HTR-8/SVneo (cell line): ENCODE measurements at regions not wholly inside any gene's neighbourhood (a gene's known extent, or its start where the extent isn't known, plus 50 kb on each side); places are given as distances from the start of the nearest gene placed in this dataset.

ENCODE experiments used
- DNase-seq: peaks from one replicate; pipeline ENCODE4 v3.0.0; 2011; ENCODE audit warnings: low spot score, mixed read lengths; ENCODE audit not compliant: insufficient read length
- FAIRE-seq: peaks from 2 replicates; lab custom pipeline; 2011; peaks lifted over from hg19 to GRCh38; lab: Jason Lieb, UNC

DNA sequence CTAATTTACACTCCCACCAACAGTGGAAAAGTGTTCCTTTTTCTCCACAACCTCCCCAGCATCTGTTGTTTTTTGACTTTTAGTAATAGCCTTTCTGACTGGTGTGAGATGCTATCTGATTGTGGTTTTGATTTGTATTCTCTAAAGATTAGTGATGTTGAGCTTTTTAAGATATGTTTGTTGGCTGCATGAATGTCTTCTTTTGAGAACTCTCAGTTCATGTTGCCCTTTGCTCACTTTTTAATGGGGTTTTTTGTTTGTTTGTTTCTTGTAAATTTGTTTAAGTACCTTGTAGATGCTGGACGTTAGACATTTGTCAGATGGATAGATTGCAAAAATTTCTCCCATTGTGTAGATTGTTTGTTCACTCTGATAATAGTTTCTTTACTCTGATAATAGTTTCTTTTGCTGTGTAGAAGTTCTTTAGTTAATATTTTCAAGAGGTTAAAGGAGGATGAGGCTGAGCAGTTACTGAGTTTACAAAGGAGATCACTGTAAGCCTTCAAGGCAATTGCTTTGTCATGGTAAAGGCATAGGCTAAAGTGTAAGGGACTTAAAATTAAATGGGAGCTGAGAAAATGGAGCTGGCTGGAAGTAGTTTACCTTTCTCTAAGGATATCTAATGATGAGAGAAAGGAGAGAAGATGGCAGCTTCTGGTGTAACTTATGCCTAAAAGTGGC lies 323.4 kb downstream of the PCDH7 start:
- no peak for DNase-seq
- FAIRE-seq, result no peak

DNA sequence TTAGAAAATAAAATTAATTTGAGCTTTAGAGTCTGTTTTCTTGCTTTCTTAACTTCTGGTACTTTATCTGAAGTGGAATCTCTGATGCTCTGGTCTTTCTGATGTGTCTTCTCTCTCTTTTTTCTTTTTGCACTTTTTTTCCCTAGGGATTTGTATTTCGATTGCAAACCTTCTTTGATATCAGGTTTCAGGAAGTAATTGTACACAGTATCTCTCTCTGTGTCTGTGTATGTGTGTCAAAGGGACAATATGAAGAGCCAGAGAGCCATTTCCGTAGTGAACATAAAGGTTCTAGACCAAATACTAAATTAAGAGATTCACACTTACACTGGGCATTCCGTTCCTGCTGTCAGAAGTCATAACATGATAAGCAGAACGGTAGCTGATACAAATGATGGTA lies 325.0 kb downstream of the PCDH7 start:
- FAIRE-seq, result no peak

DNA sequence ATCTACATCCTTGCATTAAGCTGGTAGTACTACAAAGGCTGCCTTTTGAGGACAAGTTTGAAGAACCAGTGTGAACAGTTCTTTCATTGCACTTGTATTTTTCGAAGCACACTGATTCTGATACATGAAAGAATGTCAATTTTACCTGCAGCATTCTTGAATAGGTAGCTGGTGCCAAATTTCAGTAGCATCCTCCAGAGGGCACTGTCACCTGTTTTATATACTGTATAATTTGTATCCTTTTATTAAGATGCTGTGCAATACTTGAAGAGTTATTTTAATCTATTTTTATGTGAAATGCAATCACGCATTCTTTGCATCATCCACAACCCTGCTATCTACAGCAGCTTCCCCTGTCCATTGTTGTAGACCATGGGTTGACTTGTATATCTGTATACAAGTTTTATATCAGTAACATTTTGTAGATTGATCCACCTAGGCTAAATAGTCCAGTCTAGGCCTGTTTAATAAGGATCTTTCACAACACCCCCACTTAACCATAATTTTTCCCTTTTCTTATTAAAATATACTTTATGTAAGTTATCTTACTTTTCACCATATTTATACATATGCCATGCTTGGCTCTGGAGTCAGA lies 325.7 kb downstream of the PCDH7 start:
- FAIRE-seq (no peak), DNase-seq (no peak)

More for the DNA sequence above, 325.0 kb downstream of the PCDH7 start:
- DNase-seq, result no peak

DNA sequence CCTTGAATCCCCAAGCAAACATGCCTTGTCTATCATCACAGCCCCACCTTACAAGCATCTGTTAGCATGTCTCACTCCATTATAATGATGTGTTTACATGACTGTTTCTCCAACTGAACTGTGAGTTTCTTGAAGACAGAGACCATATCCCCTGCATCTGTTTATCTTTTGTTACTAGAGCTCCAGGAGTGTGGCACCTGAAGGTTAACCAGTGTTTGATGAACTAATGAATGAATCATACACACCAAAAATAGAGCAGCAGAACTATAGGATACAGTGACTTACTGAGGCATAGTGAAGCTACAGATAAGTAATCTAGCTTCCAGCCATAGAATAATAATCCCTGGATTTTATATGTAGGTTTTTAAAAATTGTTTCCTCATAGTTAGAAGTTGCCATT lies 331.0 kb downstream of the PCDH7 start:
- FAIRE-seq (no peak), DNase-seq (no peak)

DNA sequence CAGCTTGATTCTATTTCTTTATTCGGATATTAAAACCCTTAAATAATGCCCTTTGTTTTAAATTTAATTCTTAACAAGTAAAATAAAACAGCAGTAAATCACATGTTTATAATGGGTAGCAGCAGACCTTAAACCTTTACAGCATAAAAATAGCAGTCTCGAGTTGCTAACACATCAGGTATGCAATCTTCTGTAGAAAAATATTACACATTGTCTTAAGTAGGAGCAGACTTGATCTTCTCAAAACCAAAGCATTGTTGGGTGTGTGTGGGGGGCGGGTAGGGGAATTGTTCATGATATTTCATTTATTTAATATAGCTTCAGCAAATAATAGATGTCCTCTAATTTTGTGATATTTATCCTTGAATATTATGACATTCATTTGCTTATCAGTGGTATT lies 331.4 kb downstream of the PCDH7 start:
- DNase-seq (no peak), FAIRE-seq (no peak)

DNA sequence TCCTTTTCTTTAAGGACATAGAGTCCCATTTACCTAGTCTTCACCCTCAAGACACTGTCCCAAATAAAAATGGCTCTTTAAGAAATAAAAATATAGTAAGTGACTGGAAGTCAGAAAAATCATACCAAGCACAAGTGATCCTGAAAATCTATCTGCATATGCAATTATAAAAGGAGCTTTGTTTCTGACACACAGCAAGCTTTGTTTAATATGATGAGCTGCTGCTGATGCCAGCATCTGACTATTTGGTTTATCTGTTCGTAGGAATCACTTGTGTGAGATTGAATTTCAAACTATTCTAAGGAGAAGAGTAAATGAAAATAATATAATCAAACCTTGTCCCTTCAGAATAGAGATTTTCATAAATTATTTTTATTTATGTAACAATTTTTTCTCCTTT lies 332.4 kb downstream of the PCDH7 start:
- FAIRE-seq (no peak), DNase-seq (no peak)

DNA sequence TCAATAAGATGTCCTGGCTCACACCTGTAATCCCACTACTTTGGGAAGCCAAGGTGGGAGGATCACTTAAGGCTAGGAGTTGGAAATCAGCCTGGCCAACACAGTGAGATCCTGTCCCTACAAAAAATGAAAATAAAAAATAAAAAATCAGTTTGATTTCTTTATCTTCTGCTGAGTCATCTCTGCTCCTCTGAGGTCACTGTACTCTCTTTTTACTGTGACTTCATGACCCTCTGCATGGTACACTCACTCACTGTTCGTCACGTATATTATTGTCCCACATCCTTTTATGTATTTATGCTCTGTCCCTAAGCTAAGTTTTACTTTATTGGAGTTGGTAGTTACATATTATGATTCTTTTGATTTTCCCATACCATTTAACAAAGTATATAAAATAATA lies 333.3 kb downstream of the PCDH7 start:
- no peak for DNase-seq
- no peak for FAIRE-seq

DNA sequence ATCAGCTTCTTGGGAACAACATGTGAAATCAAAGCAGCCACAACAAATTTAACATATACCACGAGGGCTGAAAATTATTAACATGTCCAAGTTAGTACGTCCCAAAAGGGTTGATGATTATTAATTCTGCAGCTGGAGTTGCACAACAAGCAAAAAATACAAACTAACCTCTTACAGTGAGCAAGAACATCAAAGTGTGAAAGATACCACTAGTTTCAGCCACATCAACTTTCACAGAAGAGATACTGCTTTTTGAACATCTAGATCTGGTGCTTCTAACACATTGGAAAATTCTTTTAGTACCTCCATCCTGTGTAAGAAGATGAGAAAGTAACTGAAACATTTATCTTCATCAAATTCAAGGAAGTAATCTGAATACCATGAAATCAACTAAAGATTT lies 334.1 kb downstream of the PCDH7 start:
- no peak for DNase-seq
- FAIRE-seq, result no peak

DNA sequence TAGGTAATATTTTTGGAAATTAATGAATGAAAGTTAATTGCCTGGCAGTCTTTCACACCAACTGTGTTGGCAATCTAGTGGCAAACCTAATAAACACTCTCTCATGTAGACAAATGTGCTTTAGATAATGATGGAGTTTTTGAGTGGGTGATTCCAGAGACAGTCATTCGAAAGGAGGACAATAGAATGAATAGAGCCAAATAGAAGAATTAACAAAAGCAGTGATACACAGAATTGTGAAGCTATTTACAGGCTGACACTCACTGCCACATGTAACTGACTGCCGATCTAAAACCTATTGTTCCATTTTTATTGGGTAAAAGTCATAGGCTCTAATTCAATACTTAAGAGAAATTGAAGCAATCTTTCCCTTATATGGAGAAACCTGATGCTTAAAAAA lies 338.5 kb downstream of the PCDH7 start:
- DNase-seq (no peak), FAIRE-seq (no peak)

DNA sequence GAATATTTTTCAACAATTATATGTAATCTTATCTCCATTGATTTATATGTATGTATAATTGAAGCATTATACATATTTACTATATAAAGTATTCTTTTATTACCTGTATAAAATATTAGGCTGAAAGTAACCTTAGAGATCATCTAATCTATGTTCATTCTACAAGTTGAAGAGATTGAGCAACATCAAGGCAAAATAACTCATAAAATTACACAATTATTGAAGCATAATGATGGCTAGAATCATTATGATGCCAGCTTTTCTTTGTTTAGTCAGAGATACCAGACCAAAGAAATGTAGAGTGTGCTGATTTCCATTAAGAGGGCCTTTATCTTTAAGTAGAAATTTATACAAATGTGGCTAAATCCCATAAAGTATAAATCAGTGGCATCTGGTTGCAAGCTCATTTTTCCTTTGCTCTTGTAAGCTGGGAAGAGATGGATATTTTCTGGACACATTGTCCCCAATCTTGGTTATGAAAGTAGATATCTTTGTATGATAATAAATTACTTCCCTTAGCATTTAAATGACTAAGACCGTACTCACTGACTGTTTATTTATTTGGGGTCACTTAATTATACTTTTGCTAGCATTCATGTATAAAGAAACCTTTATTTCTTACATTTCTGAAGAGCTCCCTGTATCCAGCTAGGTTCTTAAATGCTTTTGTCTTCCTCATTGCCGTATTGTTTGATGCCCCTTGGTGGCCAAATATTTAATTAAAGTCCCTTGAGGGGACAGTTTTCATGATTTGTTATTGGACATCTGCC lies 339.8 kb downstream of the PCDH7 start:
- DNase-seq, result no peak
- FAIRE-seq, result no peak

DNA sequence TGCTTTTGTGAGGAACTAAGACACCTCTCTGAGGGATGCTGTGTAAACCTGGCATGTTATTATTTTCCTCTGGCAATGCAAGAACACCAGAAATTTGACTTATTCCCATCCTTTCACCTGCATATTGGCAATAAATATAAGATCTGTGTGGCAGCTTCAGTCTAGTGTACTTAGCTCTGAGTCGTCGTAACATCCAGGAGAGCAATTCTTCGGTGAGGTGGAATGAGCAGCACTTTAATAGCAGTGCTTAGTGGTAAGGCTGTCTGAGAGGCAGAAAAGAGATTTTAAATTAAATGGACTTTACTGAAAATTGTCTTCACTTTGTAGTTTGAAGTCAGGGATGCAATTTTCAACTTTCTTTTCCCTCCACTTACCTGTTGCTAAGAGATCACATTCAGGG lies 344.9 kb downstream of the PCDH7 start:
- no peak for FAIRE-seq
- no peak for DNase-seq

DNA sequence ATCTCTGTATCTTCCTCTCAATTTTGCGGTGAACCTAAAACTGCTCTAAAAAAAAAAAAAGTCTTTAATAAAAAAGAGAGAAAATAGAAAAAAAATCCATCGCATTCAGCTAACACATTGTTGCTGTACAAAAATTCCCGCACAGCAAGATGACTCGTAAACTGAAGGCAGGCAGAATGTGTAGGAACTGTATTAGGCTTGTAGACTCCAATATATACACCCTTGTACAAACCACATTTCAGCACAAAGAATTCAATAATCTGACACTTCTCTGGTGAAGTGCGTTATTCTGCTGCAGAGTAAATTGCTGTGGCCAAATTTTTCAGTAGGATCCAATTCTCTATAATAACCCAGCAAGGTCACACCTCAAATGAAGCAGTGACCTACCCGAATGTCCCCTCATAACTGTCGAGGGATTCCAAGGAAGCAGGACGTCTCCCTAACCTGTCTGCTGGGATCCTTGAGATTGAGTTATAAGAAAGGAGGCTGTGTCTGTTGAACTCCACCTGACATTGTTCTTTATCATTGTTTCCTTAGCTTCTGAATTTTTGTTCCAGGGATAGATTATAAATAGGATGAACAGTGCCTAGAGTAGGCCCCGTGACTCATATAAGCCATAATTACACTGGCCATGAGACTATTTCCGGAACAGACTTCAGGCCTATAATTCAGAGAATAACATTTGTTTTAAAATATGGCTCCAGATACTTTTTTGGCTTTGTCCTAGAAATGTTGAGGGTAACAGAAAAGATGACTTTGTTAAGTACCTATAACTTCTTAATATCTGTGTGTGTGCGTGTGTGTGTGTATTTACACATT lies 348.3 kb downstream of the PCDH7 start:
- FAIRE-seq (no peak), DNase-seq (no peak)

DNA sequence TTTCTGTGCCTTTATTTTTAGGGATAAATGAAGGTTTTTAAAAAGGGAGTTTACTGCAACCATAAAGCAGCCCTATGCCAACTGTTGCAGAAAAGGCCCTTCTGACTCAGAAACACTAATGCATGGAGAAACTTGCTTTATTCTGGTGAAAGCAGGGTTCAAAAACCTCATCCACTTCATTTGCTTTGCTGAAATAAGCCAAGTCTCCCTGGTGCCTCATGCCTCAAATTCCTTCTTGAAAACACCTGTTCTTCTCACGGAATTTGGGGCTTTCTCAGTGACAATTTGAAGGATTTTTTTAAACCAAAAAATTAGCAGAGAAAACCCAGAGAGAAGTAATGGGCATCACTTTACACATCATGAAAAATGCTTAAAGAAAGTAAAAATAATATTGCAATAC lies 349.0 kb downstream of the PCDH7 start:
- DNase-seq (no peak), FAIRE-seq (no peak)

DNA sequence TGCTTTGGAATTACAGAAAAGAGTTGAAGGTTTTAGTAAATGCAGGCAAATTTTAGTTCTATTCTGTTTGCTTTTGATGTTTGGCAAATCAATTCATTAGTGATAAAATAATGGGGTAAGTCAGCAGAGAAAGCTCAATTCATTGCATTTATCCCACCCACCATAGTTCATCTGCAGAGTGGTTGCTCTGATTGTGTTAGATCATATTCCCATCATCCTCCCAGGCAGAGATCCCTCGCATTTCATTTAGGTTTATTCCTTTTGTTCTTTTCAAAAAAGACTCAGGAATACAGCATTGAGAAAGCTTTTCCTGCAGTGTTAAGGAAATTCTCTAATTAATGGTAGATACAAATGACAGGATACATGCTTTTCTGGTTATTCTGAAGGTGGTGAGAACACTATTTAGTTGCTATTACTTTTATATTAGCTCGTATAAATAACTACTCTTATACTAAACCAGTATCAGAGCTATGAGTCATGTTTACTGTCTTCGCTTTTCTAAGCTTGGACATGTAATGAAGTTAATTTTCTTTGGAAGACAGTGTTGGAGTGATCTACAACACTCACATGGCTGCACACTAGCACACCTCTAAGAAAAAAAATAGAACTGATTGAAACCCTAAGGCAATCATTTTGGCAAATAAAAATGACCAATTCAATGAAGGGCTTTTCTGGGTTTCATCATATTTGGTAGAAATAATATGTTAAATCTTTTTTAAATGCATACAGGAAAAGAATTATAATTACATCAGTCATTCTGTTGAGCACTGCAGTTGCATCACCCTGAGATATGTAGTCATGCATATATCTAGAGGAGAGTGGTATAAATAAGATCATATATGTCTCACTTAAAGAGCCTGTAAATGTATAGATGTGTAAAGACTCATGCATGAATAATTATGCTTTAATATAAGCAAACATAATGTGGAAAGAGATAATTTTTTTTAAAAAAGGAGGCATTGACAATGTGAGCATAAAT lies 351.6 kb downstream of the PCDH7 start:
- FAIRE-seq (no peak), DNase-seq (no peak)

DNA sequence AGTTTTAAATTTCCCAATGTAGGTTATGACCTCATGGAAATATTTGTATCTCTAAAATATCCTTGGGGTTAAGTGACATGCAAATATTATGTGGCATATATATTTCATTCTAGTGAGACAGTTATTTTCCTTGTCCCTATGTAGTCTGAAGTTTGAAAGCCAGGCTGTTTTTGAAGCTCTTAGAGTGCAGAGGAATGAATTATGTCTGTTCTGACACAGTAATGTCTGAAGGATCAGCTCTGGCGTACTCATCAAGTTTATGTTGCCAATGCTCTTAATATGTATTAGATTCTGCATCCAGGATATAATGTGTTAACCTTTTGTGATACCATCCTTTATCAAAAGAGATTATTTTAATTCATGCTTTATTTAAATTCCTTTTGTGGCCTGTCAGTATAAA lies 355.8 kb downstream of the PCDH7 start:
- DNase-seq, result no peak
- FAIRE-seq, result no peak

DNA sequence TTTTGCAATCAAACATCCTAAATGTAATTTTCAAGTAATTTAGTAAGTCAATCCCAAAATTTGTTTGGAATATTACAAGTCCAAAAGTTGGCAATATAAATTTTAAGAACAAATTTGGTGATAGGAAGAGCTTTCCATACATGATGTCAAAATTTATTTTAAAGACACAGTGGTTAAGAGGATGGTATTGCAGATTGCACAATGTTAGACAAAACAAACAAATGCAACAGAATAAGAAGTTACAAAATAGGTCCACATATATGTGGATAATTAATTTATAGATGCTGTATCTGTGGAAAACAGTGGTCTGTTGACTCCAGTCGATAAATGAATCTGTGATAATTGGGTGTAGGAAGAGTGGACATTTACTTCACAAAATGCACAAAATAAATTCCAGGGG lies 358.5 kb downstream of the PCDH7 start:
- FAIRE-seq, result no peak

DNA sequence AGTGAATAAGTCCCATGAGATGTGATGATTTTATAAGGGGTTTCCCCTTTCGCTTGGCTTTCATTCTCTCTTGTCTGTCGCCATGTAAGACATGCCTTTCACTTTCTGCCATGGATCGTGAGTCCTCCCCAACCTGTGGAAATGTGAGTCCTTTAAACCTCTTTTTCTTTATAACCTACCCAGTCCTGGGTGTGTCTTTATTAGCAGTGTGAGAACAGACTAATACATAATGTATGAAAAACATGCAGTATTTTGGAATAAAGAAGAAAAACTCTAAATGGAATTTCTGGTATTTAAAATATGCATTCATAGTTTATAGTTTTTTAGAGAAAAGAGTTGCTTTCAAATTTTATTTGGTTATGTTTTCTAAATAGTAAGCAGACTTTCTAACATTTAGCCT lies 360.7 kb downstream of the PCDH7 start:
- no peak for DNase-seq
- no peak for FAIRE-seq

More for the DNA sequence above, 358.5 kb downstream of the PCDH7 start:
- no peak for DNase-seq

DNA sequence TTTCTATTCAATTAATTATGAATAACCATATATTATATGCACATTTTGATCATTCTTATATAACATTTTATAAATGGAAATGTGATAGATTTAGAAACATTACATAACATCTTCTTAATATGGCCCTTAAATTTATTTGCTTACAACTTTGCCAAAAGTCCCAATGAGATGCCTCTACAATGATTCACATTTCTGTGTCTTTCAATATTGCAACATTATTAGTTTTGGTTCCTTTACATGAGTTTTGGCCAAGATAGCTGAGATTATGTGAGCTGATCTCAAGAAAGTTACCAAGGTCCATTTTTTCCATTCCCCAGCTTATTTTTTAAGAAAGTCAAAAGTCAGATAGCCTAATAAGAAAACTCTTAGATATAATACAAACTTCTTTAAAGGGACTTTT lies 361.2 kb downstream of the PCDH7 start:
- FAIRE-seq (no peak), DNase-seq (peak; percentile 23)

DNA sequence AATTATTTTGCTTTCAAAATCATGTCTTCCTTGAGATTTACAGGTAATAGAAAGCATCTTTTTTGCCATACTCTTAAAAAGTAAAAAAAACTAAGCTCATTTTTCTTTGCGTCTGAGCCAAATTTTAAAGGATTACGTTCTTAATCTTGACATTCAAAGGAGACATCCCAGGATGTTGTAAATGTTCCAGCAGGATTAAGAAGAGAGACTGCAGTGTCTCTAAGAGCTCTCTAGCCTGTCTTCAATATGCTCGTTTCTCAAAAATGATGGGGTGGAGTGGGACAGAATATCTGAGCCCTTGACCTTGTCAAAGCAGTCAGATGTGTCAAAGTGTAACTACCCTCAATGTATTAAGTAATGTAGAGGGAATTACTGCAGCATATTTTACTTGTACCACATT lies 363.3 kb downstream of the PCDH7 start:
- no peak for FAIRE-seq
- DNase-seq, result no peak
